ENCODE measurements at regions not wholly inside any gene's neighbourhood (a gene's known extent, or its start where the extent isn't known, plus 50 kb on each side); places are given as distances from the start of the nearest gene placed in this dataset.

DNA sequence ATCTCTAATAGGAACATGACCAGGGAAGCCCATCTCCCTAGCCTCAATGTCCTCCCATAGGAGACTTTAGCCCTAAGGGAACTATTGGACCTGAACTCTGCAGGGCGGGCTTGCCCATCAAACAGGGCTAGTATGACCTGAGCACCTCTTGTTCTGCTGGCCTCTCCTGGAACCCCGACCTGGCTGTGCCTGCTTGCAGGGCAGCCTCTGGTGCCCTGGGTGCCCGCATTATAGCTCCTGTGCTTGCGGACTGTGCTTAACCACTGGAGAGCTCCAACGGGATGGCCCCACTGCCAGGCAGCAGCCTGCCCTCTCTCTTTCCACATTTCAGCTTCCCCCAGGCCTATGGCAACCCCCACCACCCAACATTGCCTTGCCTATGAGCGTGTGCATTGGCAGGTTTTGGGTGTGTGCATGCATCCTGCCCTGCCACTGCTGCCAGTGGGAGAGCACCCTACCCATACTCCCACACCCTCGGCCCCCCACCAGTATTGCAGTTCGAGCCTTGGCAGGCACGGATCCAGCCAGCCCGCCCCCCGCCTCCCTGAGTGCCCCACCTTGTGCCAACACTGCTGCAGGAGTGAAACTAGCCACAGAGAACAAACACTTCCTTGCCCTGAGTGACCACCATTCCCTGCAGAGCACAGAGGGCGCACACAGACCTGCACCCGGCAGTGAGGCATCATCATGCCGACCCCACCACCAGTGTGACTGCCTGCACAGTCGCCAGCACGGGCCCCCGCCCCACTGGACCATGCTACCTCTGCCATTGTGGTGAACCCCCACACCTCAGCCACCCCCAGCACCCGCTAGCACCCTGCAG is 1123.8 kb upstream of the CDH6 start:
- TF ChIP-seq, protein P1, sequence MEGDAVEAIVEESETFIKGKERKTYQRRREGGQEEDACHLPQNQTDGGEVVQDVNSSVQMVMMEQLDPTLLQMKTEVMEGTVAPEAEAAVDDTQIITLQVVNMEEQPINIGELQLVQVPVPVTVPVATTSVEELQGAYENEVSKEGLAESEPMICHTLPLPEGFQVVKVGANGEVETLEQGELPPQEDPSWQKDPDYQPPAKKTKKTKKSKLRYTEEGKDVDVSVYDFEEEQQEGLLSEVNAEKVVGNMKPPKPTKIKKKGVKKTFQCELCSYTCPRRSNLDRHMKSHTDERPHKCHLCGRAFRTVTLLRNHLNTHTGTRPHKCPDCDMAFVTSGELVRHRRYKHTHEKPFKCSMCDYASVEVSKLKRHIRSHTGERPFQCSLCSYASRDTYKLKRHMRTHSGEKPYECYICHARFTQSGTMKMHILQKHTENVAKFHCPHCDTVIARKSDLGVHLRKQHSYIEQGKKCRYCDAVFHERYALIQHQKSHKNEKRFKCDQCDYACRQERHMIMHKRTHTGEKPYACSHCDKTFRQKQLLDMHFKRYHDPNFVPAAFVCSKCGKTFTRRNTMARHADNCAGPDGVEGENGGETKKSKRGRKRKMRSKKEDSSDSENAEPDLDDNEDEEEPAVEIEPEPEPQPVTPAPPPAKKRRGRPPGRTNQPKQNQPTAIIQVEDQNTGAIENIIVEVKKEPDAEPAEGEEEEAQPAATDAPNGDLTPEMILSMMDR (IDR thresholded peaks at IDR 0.05): no peak
- no peak for TF ChIP-seq POLR2A (IDR thresholded peaks at IDR 0.05)

Measured in body of pancreas (tissue), 4 donors.